GM12891 (cell line): ENCODE measurements at regions not wholly inside any gene's neighbourhood (a gene's known extent, or its start where the extent isn't known, plus 50 kb on each side); places are given as distances from the start of the nearest gene placed in this dataset.

Experiments used
- POLR2A ChIP-seq: IDR thresholded peaks from 2 replicates; pipeline ENCODE4 v1.6.1; 2011; ENCODE audit warnings: low read depth, low read length, control low read depth
- POLR2AphosphoS5 ChIP-seq: IDR thresholded peaks from 2 replicates; pipeline ENCODE4 v1.6.1; 2011; ENCODE audit warnings: low read depth, low read length, control low read depth
- POU2F2 ChIP-seq: IDR thresholded peaks from 2 replicates; pipeline ENCODE4 v1.6.1; 2011; ENCODE audit warnings: low read depth, mild to moderate bottlenecking, control low read depth, low read length, moderate library complexity
- SPI1 ChIP-seq: IDR thresholded peaks from 2 replicates; pipeline ENCODE4 v1.6.1; 2011; ENCODE audit warnings: low read depth, low read length, control low read depth
- TAF1 ChIP-seq: IDR thresholded peaks from 2 replicates; pipeline ENCODE4 v1.6.1; 2011; ENCODE audit warnings: low read depth, low read length, control low read depth

- TF ChIP-seq POLR2A (no peak), TAF1 (no peak), POLR2AphosphoS5 (no peak), SPI1 (no peak), POU2F2 (no peak)
These were observed 80.5 kb upstream of the IFNGR1 start for GRCh38 chr6:137299681-137300080.
